Hematopoietic multipotent progenitor cell treated with erythropoietin and hydrocortisone succinate and interleukin-3 and kit ligand, for 6 days (in vitro differentiated cells): ENCODE measurements at regions not wholly inside any gene's neighbourhood (a gene's known extent, or its start where the extent isn't known, plus 50 kb on each side); places are given as distances from the start of the nearest gene placed in this dataset.

Source experiments
- DNase-seq: peaks from one replicate; pipeline ENCODE4 v3.0.0-alpha.2; 2015

GRCh38 chr9:32698706-32699277, 63.3 kb upstream of the TAF1L start:
- no peak for DNase-seq

DNA sequence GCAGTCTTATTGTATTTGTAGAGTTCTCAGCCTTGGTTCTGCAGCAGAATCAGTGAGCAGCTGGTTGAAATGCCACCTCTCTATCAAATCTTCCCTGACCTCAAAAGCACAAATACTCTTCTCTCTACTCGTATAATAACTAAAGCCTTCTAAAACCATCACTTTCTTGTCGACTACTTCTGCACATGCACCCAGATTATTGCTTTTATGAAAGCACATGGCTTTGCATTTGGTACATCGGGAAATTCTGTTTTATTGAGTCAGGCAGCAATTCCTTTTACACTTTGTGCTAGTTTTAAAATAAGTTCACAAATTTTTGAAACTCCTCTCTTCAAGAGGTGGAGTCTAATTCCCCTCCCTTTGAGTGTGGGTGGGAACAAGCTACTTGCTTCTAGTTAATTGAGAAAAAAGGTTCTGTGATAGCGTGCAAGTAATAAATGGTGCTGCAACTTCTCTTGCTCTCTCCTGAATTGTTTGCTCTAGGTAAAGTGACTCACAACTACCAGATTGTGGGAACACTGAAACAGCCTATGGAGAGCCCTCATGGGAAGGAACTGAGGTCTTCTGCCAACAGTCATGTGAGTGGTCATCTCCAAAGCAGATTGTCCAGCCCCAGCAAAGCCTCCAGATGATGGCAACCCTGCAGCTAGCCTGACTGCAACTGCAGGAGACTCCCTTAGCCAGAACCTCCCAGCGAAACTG, 66.0 kb upstream of the TAF1L start:
- DNase-seq, result no peak

- DNase-seq, result peak; percentile 16
These were observed 68.2 kb upstream of the TAF1L start for GRCh38 chr9:32703635-32704034.

DNA sequence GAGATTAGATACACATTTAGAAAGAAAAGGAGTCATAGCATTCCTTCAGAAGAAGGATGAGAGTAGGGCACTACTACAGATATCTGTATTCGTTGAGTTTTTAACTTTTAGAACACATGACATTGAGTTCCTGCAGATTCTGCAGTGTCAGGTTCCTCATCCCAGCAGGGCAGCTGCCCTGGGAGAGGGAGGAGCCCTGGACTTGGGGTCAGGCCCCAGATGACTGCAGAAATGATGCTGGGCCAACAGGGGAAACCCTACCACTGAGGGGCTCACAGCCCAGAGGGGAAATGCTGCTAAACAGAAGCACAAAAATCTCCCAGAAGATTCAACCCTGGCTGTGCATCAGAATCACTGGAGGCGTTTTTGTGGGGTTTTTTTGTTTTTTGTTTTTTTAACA, 68.9 kb upstream of the TAF1L start:
- no peak for DNase-seq

- no peak for DNase-seq
These were observed 69.6 kb upstream of the TAF1L start for GRCh38 chr9:32705059-32705458.

DNA sequence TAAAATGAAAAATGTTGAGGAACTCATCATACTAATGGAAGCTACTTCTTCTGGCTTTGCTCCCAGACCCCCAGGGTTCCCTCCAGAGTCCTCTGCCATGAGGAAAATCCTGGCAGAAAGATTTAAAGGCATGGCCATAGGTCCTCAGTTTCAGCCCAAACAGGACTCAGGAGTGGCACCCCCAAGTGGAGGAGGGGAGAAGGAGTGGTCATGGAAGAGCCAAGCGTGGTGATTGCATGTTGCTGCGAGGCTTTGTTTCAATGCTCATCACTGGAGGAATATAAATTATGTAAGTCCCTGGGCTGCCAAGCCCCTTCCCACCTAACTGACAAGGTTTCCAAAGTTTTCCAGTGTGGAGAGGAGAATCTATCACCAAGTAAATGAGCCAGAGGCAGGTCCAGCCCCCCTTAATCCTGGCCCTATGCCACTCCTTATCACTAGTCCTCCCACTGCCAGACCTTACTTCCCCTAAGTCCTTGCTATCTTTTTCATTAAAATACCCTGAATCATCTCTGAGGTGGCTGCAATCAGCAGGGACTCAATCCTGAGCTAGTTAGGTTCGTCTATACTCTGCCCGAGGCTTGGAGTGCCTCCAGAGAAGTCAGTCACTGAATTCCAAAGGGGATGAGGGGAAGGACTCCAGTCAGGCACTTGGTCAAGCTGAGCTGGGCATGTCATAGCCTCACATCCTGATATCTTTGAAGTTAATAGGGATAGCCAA, 70.7 kb upstream of the TAF1L start:
- peak; percentile 4 for DNase-seq

DNA sequence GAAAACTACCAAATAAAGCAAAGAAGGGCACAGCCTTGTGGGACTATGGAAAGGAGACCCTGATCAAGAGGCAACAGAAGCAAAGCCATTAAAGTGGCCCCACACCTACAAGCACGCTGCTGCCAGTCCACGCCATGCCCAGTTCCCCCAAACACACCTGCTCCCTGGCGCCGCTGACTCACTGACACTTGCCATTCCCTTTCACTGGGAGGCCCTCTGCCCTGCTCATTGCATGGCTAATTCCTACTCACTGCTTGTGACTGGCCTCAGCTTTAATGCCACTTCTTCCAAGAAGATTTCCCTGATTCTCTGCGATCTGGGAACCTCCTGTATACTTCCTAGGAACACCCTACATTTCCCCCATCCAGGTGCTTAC, 71.2 kb upstream of the TAF1L start:
- no peak for DNase-seq

DNA sequence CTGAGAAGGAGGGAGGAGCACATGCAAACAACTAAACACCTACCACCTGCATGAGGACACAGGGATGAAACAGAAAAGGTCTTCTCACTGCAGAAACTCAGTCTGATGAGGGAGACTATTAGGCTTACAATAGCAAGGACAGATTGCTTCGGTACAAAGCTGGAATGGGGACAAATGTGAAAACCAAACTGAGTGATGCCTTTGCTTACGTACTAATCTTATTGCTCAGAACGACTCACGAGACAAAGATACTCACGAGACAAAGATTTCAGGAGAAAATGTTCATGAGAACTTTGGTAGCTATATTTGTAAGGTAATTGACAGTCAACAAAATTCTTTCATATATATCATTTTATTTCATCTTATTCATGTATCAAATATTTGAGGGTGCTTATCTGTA, 71.9 kb upstream of the TAF1L start:
- no peak for DNase-seq

DNA sequence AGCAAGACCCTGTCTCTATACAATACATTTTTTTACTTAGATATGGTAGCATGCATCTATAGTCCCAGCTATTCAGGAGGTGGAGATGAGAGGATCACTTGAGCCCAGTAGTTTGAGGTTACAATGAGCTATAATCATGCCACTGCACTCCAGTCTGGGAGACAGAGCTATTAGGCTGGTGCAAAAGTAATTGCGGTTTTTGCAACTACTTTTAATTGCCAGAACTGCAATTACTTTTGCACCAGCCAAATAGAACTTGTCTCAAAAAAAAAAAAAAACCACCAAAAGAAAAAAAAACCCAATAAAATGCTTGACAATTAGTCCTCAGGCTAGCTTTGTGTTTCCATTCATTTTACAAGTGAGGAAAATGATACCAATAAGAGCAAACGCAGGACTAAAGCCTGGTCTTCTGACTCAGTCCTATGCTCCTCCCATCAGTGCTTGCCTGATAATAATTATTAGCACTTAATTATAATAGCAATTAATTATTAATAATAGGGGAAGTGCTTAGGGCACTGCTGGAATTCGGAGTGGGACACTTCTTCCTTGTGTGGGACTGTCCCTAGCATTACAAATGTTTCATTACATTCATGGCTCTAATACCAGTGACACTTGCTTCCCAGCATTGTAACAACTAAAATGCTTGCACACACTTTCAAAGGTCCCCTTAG, 73.1 kb upstream of the TAF1L start:
- DNase-seq, result no peak

- DNase-seq, result no peak
These were observed 73.5 kb upstream of the TMEM215 start for GRCh38 chr9:32709871-32710270.

DNA sequence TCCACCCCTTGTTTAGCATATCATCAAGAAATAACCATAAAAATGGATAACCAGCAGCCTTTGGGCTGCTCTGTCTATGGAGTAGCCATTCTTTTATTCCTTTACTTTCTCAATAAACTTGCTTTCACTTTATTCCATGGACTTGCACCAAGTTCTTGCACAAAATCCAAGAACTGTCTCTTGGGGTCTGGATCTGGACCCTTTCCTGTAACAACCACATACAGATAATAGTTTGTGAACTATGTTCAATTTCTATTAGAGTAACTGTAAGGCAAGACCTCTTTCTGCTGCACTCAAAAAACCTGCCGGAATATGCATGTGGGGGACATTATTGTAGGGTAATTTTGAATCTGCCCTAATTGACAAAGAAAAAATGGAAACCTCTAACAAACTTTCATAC, 66.9 kb upstream of the TMEM215 start:
- DNase-seq, result no peak

DNA sequence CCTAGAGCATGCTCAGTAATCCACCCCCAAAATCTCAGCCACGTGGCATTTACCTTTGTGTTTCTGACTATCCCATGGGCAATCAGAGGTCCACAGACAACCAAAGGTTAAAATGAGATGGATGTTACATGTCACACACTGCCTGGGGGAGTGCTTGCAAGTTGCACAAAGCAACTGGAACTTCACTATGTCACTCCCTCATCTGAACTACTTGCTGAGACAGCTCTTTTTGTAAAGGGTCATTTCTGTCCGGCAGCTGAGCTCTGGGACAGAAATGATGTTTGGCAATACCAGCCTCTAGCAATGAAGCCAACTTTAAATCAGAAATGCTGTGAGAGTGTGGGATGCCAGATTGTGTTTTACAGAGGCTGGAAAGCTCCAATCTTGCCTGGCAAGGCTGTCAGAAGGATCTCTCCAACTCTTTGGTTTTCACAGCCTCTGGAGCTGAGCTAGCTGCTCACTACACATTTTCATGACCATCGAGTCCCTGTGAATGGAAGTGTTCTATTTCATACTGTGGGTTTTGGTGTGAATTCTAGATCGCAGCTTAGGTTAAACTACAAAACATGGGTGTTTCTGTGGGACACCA, 66.3 kb upstream of the TMEM215 start:
- DNase-seq, result no peak

DNA sequence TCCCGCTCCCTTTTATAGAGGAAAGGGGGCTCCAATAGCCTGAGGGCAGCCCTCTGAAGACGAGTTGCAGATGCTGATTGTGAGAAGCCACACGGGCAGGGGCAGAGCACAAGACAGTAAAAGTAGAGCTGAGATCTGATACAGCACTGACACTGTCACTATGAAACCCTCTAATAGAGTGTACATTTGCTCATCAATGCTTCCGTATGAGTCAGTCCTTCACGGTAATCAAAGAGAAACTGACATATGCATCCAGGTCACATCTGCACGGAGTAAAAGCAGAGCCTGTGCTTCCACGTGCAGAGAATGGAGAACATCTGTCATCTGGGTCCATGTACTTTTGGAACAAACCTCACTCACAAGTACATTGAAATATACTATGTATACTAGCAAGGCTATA, 60.6 kb upstream of the TMEM215 start:
- no peak for DNase-seq

GRCh38 chr9:32723789-32724325, 59.5 kb upstream of the TMEM215 start:
- DNase-seq, result no peak

DNA sequence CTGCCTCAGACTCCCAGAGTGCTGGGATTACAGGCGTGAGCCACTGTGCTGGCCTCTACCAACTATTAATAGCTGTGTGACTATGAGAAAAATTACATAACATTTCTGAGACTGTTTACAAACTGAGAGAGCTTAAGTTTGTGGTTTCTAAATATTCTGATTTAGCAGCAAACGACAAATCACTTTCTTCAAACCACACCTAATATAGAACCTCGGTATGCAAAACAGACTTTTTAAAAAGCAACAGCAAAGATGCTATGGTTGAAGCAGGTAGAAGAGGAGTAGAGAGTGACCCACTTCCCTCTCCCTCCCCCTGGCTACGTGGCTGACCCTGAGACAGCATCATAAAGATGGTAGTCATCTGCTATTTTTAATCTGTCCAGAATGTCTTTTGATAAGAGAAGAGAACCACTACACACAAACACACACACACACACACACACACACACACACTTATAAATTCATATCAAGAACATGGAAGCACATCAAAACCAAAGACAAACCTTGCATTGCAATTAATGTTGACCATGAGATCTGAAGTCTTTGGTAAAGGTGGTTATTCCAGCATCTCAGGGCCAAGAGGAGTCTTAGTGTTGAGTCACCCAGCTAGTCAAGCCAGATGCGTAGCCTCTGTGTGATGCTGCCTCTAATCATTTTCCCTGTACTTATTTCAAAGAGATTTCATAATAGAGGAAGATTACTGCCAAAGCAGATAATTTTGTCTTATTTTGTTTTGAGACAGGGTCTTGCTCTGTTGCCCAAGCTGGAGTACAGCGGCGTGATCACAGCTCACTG, 58.1 kb upstream of the TMEM215 start:
- no peak for DNase-seq

DNA sequence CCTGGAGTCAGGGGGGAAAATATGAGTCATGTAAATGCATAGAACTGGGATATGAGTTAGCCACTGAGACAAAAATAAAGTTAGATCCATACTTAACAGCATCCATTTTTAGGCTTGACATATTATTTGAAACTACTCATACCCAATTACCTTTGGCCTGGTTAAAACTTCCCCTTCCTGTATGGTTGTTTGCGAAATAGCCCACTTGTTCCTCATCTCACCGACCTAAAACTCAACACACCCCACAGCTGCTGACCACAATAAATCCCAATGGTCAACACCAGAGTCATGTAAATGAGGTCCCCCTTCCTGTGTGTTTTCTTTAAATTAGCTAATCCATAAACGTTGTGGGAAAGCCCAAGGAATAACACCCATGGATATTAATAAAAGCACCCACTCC, 55.2 kb upstream of the TMEM215 start:
- DNase-seq, result peak; percentile 22
